Ectodermal cell (in vitro differentiated cells): ENCODE measurements at regions not wholly inside any gene's neighbourhood (a gene's known extent, or its start where the extent isn't known, plus 50 kb on each side); places are given as distances from the start of the nearest gene placed in this dataset.

Experiments
- H3K27ac ChIP-seq: 2 replicates; pipeline ENCODE4 v1.7.0; 2013; ENCODE audit warnings: mild to moderate bottlenecking, low read depth, low read length; ENCODE audit not compliant: insufficient read depth, poor library complexity, severe bottlenecking
- H3K27me3 ChIP-seq: 2 replicates; pipeline ENCODE4 v1.7.0; 2013; ENCODE audit warnings: mild to moderate bottlenecking, low read length; ENCODE audit not compliant: insufficient read depth, control insufficient read depth, poor library complexity, severe bottlenecking
- H3K36me3 ChIP-seq: one replicate; pipeline ENCODE4 v1.7.0; 2013; ENCODE audit warnings: low read length; ENCODE audit not compliant: control insufficient read depth, insufficient read depth
- H3K4me1 ChIP-seq: one replicate; pipeline ENCODE4 v1.7.0; 2013; ENCODE audit warnings: low read length; ENCODE audit not compliant: control insufficient read depth, insufficient read depth
- H3K4me3 ChIP-seq: 2 replicates; pipeline ENCODE4 v1.7.0; 2013; ENCODE audit warnings: low read depth, low read length, control low read depth; ENCODE audit not compliant: insufficient read depth
- H3K9me3 ChIP-seq: 2 replicates; pipeline ENCODE4 v1.7.0; 2013; ENCODE audit warnings: mild to moderate bottlenecking, low read length, moderate library complexity; ENCODE audit not compliant: control insufficient read depth
- WGBS, 2 experiments: methylation state at CpG; one replicate each; pipeline ENCODE4 v1.1.7; 2013; ENCODE audit warnings: missing lambda C conversion rate in 2 of 2; 5-methylcytosine and 5-hydroxymethylcytosine counted together

GRCh38 chr18:40985436-40985835 lies 969.6 kb upstream of the PIK3C3 start:
- Histone ChIP-seq H3K9me3 (no peaks in the 10 kb centered on the region), H3K36me3 (no peaks in the 10 kb centered on the region), H3K27me3 (no peaks in the 10 kb centered on the region), H3K27ac (no peak overlapping the region), H3K4me3 (no peak overlapping the region), H3K4me1 (peaks cover 6% of the 10 kb centered on the region)
- WGBS, 2 experiments, result 95% methylated on average over 5 of the region's 5 CpGs

GRCh38 chr18:40984856-40985255 lies 970.2 kb upstream of the PIK3C3 start:
- WGBS, 2 experiments, result 100% methylated on average over 1 of the region's 1 CpG

DNA sequence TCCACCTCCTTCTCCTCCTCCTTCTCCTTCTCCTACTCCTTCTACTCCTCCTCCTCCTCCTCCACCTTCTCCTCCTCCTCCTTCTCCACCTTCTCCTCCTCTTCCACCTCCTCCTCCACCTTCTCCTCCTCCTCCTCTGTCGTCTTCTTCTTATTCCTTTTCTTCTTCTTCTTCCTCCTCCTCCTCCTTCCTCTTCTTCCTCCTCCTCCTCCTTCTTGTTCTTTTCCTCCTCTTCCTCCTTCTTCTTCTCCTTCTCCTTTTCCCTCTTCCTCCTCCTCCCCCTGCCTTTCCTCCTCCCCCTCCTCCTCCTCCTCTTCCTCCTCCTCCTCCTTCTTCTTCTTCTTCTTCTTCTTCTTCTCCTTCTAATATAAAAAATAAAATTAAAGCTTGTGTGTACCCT lies 971.2 kb upstream of the PIK3C3 start:
- no peak overlapping the region for H3K4me3 ChIP-seq
- no peaks in the 10 kb centered on the region for H3K9me3 ChIP-seq
- 91 to 92% methylated on average over 1 of the region's 1 CpG for WGBS, 2 experiments
- no peak overlapping the region for H3K27ac ChIP-seq
- no peaks in the 10 kb centered on the region for H3K27me3 ChIP-seq
- no peaks in the 10 kb centered on the region for H3K36me3 ChIP-seq
- peaks cover 6% of the 10 kb centered on the region for H3K4me1 ChIP-seq

More at GRCh38 chr18:40984856-40985255, 970.2 kb upstream of the PIK3C3 start:
- no peak overlapping the region for H3K4me3 ChIP-seq
- no peaks in the 10 kb centered on the region for H3K36me3 ChIP-seq
- peaks cover 6% of the 10 kb centered on the region for H3K4me1 ChIP-seq
- H3K27me3 ChIP-seq, result no peaks in the 10 kb centered on the region
- H3K27ac ChIP-seq, result no peak overlapping the region
- no peaks in the 10 kb centered on the region for H3K9me3 ChIP-seq

DNA sequence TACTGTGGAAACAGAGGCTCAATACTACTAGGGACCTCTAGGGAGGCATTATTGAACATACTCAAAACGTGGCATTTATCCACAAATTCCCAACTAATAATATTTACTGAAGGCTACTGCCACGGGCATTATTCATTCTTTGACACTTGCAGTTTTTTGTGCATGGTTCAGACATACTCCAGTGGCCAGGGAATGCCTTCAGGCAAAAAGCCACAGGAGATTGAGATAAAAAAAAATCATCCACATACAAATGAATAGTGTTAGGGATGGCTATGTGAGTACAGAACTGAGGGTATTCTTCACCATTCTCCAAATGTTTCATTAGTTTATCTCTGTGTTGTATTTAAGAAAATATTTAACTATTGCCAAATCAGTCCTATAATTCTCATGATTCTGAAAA lies 974.9 kb upstream of the PIK3C3 start:
- 41 to 45% methylated on average over 2 of the region's 2 CpGs for WGBS, 2 experiments
- H3K27ac ChIP-seq, result no peak overlapping the region
- H3K4me1 ChIP-seq, result no peaks in the 10 kb centered on the region
- no peak overlapping the region for H3K4me3 ChIP-seq
- H3K9me3 ChIP-seq, result no peaks in the 10 kb centered on the region
- H3K27me3 ChIP-seq, result no peaks in the 10 kb centered on the region
- no peaks in the 10 kb centered on the region for H3K36me3 ChIP-seq

- no peak overlapping the region for H3K4me3 ChIP-seq
- WGBS, 2 experiments, result 96 to 99% methylated on average over 4 of the region's 4 CpGs
- no peak overlapping the region for H3K27ac ChIP-seq
- H3K9me3 ChIP-seq, result no peaks in the 10 kb centered on the region
- H3K27me3 ChIP-seq, result no peaks in the 10 kb centered on the region
- no peaks in the 10 kb centered on the region for H3K4me1 ChIP-seq
- H3K36me3 ChIP-seq, result no peaks in the 10 kb centered on the region
Observed at GRCh38 chr18:40976050-40976449, 979.0 kb upstream of the PIK3C3 start.

DNA sequence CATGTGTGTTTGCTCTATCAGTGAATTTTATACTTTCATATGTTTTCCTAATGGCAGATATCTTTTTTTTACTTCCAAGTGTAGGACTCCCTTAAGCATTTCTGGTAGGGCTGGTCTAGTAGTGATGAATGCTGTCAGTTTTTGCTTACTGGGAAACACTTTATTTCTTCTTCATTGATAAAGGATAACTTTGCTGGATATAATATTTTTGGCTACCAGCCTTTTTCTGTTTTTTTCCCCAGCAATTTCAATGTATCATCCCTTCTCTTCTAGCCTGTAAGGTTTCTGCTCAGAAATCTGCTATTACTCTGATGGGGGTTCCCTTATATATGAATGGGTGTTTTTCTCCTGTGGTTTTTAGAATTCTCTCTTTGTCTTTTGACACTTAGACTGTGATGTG lies 980.6 kb upstream of the PIK3C3 start:
- Histone ChIP-seq H3K36me3 (no peaks in the 10 kb centered on the region), H3K4me3 (no peak overlapping the region), H3K9me3 (no peaks in the 10 kb centered on the region), H3K27me3 (no peaks in the 10 kb centered on the region), H3K4me1 (no peaks in the 10 kb centered on the region), H3K27ac (no peak overlapping the region)

DNA sequence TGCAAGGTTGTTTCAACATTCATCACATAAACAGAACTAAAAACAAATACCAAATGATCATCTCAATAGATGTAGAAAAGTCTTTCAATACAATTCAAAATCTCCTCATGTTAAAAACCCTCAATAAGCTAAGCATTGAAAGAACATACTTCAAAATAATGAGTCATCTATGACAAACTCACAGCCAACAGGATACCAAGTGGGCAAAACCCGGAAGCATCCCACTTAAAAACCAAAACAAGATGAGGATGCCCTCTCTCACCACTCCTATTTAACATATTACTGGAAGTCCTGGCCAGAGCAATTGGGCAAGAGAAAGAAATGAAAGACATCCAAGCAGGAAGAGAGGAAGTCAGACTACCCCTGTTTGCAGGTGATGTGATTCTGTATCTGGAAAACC lies 992.2 kb upstream of the PIK3C3 start:
- H3K9me3 ChIP-seq, result no peaks in the 10 kb centered on the region
- no peaks in the 10 kb centered on the region for H3K4me1 ChIP-seq
- WGBS, 2 experiments, result 89 to 100% methylated on average over 1 of the region's 1 CpG
- H3K27me3 ChIP-seq, result no peaks in the 10 kb centered on the region
- no peak overlapping the region for H3K27ac ChIP-seq
- no peaks in the 10 kb centered on the region for H3K36me3 ChIP-seq
- no peak overlapping the region for H3K4me3 ChIP-seq

DNA sequence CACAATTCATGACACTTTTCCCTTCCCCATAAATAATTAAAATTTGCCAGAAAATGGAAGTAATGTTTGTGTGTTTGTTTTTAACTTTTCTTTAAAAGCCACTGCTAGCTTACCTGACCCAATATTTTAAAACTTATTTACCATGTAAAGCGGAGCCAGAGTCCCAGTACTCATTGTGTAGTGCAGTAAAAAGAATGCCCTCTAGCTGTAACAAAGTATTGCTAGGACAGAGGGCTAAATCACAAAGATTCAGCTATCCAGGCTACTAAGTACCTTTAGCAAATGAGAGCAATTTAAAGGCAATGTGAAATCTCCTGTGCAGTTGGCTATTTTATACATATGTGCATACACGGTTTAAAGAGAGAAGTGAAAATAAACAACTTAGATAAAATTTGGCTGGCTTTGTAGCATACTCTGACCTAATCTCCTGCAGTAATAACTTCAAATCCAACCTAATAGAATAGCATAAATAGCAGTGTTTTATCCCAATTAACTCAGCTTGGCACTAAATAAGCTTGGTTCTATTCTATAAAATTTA lies 997.4 kb upstream of the PIK3C3 start:
- no peaks in the 10 kb centered on the region for H3K4me1 ChIP-seq

GRCh38 chr18:40956213-40956612 lies 998.8 kb upstream of the PIK3C3 start:
- Histone ChIP-seq H3K27ac (no peak overlapping the region), H3K4me3 (no peak overlapping the region), H3K4me1 (no peaks in the 10 kb centered on the region), H3K9me3 (no peaks in the 10 kb centered on the region), H3K27me3 (no peaks in the 10 kb centered on the region), H3K36me3 (no peaks in the 10 kb centered on the region)
- 92 to 100% methylated on average over 1 of the region's 1 CpG for WGBS, 2 experiments

More for the DNA sequence above, 997.4 kb upstream of the PIK3C3 start:
- WGBS, 2 experiments, result 88 to 95% methylated on average over 2 of the region's 2 CpGs
- Histone ChIP-seq H3K9me3 (no peaks in the 10 kb centered on the region), H3K27ac (no peak overlapping the region), H3K4me3 (no peak overlapping the region), H3K36me3 (no peaks in the 10 kb centered on the region), H3K27me3 (no peaks in the 10 kb centered on the region)

- no peaks in the 10 kb centered on the region for H3K36me3 ChIP-seq
- 86 to 92% methylated on average over 2 of the region's 2 CpGs for WGBS, 2 experiments
- H3K4me3 ChIP-seq, result no peak overlapping the region
- no peaks in the 10 kb centered on the region for H3K4me1 ChIP-seq
- no peaks in the 10 kb centered on the region for H3K9me3 ChIP-seq
- no peaks in the 10 kb centered on the region for H3K27me3 ChIP-seq
- H3K27ac ChIP-seq, result no peak overlapping the region
Observed at GRCh38 chr18:40955351-40955750, 999.7 kb upstream of the PIK3C3 start.
